HG02840 (cell line): ENCODE measurements at regions not wholly inside any gene's neighbourhood (a gene's known extent, or its start where the extent isn't known, plus 50 kb on each side); places are given as distances from the start of the nearest gene placed in this dataset.
"Not testable (repeated sequence)": the region's sequence is repeated elsewhere in the genome, so short reads cannot be mapped to it uniquely, and the experiment has no call there.

ENCODE experiments used
- ATAC-seq: cut with Tn5 transposase; IDR thresholded peaks from one replicate; pipeline ENCODE4 v1.9.1; 2021; ENCODE audit warnings: mild to moderate bottlenecking, moderate library complexity, moderate number of reproducible peaks; ENCODE audit not compliant: unreplicated experiment, low FRiP score

DNA sequence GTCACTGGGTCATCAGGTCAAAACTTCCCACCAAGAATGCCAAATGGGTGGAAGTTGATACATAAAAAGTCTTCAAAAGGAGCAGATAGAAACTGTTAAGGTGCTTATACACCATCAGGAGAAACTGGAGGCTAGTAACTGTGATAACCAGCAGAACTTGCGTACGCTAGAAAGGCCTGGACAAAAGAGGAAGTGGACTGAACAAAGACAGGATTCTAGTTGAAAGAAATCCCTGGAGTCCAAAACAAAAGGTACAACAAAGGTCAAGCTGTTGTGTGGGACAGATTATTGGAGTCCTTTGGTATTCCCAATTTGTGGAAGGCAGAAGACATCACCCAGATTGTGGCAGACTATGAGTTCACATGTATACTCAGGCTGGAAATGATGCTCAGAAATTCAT is 215.8 kb upstream of the PBX1 start:
- ATAC-seq = no peak

GRCh38 chr1:164347980-164348379 is 211.0 kb upstream of the PBX1 start:
- no peak for ATAC-seq

DNA sequence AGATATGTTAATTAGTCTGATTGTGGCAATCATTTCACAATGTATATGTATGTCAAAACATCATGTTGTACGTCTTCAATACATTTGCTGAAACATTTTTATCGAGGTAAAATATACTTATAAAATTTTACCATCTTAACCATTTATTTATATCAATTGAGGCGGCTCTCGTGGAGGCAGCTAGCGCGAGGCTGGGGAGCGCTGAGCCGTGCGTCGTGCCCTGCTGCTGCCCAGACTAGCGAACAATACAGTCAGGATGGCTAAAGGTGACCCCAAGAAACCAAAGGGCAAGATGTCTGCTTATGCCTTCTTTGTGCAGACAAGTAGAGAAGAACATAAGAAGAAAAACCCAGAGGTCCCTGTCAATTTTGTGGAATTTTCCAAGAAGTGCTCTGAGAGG is 202.5 kb upstream of the PBX1 start:
- no peak for ATAC-seq

- ATAC-seq = no peak
These were observed 198.7 kb upstream of the PBX1 start for GRCh38 chr1:164360265-164360664.

DNA sequence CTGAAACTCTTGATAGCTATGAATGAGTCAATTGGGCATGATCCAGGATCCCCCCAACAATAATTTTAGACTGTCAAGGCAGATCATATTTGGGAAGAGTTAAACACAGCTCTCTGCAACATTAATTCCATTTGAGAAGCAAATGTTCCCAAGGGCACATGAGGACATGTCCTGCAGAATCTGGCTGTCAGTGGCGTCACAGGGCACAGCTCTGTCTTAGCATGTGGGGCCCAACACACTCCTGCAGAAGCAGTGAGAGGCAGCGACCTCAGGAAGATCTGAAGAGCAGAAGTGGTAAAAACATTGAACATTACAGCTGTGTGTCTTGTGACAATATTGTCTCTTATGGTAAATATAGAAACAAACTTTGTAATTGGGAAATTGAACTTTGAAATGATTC is 197.1 kb upstream of the PBX1 start:
- ATAC-seq = no peak

DNA sequence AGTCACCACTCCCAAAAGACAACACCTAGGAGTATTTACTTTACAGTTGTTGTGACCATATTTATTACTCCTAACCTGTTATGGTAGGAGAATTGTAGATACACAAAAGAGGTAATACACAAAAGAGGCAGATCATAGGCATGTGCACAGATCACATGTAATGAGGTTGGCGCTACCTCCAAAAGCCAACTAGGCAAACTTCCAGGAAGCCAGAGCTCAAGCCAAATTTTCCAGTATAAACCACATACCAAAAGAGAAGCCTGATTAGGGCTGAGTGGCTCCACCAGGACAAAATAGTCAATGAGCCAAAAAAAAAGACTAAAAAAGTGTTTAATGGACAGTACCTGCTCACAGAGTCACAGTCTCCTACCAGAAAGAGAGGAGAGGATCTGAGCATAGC is 195.0 kb upstream of the PBX1 start:
- ATAC-seq = no peak

DNA sequence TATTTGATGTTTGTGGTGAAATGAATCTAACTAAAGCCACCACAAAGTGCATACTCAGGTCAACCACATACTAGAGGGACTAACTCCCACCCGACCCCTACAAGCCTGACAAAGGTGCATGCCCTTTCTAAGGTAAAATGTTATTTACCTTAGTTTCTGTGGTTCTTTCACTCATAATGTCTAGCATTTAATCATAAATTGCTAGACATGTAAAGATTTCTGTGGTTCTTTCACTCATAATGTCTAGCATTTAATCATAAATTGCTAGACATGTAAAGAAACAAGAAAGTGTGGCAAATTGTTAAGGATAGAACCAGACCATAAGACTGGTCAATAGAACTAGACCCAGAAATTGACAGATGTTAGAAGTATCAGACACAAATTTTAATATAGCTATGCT is 193.0 kb upstream of the PBX1 start:
- ATAC-seq = no peak

DNA sequence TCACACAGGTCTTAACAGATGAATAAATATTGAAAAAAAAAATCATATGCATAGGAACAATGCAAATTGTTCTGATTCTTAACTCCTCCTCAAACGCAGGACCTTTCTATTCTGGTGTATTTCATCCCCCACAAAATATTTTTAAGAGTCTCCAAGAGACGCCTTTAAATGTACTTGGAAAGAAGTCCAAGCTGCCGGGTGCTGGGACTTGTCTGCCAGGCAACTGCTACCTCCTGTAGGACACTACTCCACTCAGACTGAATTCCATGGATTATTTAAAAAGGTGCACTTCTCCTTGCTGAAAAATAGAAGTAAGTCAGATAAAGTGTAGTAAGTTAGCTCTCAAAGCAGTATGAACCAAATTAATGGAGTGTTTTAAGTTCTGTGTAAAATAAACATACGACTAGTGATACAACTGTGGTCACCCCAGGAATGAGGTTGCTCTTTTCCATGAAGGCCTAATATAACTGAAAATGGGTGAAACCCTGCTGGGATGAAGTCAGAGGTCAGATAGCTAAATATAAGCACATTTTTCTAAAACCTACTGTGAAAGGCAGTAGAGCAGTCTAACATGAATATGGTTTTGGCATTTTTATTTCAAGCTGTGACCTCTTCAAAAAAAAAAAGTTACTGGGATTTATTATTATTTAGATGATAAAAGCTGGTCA is 189.2 kb upstream of the PBX1 start:
- no peak for ATAC-seq

DNA sequence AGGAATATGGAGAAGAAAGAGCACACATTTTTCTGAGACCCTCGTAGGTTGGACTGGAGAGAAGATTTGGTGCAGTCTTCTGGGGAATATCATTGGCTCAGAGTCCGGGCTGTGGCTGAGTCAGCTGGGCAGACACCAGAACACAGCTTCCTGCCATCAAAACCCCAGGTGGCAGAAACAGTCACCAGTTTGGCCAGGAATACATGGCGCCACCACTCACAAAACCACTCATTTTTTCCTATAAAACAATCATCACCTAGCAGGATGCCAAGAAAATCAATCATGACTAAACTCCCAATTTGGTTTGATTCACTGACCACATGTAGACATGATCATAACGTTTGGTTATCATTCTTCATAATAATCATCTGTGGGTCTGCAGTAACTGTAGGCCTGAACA is 178.1 kb upstream of the PBX1 start:
- ATAC-seq = no peak

DNA sequence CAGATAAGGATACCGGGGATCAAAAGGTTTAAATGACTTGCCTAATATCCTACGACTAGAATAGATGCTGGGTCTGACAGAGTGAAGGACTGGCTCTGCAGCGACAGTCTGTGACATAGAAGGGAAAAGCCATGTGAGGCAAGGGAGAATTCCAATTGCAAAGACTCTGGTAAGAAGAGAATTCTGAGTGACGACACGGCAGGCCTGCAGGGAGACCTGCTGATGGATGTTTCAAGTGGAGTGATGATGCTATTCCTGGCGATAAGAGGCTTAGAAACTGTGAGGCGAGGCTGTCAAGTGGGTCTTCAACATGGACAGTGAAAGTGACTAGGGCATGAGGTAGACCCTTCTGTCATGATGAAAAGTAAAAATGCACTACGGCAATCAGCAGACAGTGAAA is 176.6 kb upstream of the PBX1 start:
- no peak for ATAC-seq

DNA sequence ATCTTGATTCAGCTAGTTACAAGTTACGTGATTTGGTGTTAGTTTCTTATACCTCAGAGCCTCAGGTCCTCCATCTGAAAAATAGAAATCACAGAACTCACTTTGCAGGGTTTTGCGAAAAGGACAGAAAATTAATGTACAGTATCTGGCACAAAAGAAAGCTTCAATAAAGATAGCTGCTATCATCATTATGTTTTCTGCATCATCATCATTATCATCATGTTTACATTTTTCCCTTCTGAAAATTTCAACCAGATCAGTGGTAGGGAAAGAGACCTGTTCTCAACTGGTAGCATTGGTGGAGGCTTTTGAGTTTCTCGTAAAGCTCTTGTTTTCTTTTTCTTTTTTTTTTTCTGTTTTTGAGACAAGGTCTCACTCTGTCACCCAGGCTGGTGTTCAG is 174.7 kb upstream of the PBX1 start:
- no peak for ATAC-seq

DNA sequence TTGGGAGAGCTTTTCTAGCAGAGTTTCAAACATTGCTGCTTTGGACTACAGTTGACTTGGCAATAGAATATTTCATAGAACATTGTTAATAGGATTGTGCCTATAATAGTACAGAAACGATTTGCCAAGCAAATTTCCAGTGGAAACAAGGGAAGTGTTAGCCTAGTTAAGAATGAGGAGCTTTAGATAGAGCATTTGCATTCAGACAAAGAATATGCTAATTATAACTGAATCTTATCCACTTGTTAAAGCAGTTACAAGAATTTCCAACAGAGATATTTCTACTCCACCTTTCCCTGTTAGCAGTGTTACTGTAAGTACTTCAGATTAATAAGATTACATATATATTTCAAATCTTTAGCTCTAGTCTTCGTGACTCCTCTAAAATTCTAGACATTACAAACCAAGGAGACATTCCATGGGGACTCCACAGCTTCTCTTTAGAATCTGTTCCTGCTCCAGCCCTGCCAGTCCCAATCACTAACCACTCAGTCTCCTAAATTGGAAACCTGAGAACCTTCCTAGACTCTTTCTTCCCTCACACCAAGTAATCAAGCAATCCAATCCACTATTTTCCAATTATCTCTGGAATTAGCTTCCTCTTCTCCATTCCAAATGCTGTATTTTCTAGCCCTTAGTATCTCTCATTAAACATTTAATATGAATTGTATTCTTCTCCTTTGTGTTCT is 141.8 kb upstream of the PBX1 start:
- no peak for ATAC-seq

- ATAC-seq = no peak
These were observed 135.8 kb upstream of the PBX1 start for GRCh38 chr1:164423136-164423535.

- ATAC-seq = no peak
These were observed 125.7 kb upstream of the PBX1 start for GRCh38 chr1:164433141-164433817.

DNA sequence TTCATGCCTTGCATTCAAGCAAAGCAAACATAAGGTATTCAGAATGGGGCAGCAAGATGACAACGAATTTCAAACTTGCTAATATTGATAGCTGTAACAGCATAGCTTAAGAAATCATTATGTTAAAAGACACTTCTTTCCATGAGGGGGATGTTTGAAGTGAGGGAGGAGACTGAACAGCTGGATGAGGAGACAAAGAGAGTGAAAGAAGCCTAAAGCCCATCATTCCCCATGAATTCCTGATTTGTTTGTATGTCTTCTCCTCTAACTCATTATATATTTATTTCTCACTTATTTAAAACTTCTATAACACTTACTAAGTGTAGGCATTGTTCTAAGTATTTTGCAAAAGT is 125.2 kb upstream of the PBX1 start:
- no peak for ATAC-seq

DNA sequence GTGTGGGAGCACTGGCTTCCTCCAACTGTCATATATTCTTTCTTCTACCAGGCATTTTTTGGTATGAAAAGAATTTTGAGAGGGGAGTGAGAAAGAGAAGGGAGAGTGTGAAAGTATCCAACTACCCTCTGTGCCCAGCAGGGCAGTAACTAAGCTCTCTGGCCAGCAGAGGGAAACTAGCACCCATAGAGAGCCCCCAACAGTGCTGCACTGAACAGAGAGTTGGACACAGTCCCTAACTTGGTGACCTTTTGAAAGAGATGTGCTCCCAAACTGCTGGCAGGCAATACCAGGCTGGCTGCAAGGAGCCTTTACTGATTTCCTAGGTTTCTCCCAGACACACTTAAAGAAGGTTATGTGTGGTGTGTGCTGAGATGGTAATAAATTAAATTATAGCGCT is 118.8 kb upstream of the PBX1 start:
- no peak for ATAC-seq

- no peak for ATAC-seq
These were observed 115.8 kb upstream of the PBX1 start for GRCh38 chr1:164443166-164443565.

- no peak for ATAC-seq
These were observed 115.1 kb upstream of the PBX1 start for GRCh38 chr1:164443836-164444235.

GRCh38 chr1:164446020-164446419 is 113.0 kb upstream of the PBX1 start:
- ATAC-seq = no peak

- ATAC-seq = no peak
These were observed 106.4 kb upstream of the PBX1 start for GRCh38 chr1:164452549-164452948.

- ATAC-seq = no peak
These were observed 102.7 kb upstream of the PBX1 start for GRCh38 chr1:164456272-164456671.

DNA sequence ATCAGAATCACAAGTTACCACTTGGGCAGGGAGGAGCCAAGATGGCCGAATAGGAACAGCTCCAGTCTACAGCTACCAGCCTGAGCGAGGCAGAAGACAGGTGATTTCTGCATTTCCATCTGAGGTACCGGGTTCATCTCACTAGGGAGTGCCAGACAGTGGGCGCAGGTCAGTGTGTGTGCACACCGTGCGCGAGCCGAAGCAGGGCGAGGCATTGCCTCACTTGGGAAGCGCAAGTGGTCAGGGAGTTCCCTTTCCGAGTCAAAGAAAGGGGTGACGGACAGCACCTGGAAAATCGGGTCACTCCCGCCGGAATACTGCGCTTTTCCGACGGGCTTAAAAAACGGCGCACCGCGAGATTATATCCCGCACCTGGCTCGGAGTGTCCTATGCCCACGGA is 99.8 kb upstream of the PBX1 start:
- not testable (repeated sequence) for ATAC-seq
